Liver (tissue), 8 donors: ENCODE measurements at regions not wholly inside any gene's neighbourhood (a gene's known extent, or its start where the extent isn't known, plus 50 kb on each side); places are given as distances from the start of the nearest gene placed in this dataset.
A peak's percentile ranks its signal among the peaks of the same experiment; 100 is the strongest.

Experiments
- DNase-seq: peaks from one replicate; pipeline ENCODE4 v3.0.0-alpha.2; 2017; ENCODE audit warnings: low spot score
- H3K27ac ChIP-seq, 2 donors: one replicate each; pipeline ENCODE4 v1.7.0; 2013; ENCODE audit warnings: inconsistent platforms in 2 of 2, low read length in 2 of 2, control low read depth in 1 of 2, low read depth in 1 of 2, mild to moderate bottlenecking in 1 of 2
- H3K27me3 ChIP-seq, 4 donors: one replicate each; pipeline versions ENCODE4 v1.6.1 to v1.7.0; 2013; ENCODE audit warnings: low read length in 3 of 4, inconsistent platforms in 1 of 4, mild to moderate bottlenecking in 1 of 4, moderate library complexity in 1 of 4; ENCODE audit not compliant: control insufficient read depth in 4 of 4, insufficient read depth in 4 of 4
- H3K36me3 ChIP-seq, 4 donors: one replicate each; pipeline versions ENCODE4 v1.6.1 to v1.7.0; 2013; ENCODE audit warnings: low read length in 3 of 4, mild to moderate bottlenecking in 3 of 4, low read depth in 1 of 4, moderate library complexity in 1 of 4; ENCODE audit not compliant: control insufficient read depth in 4 of 4, insufficient read depth in 3 of 4
- H3K4me1 ChIP-seq, 4 donors: one replicate each; pipeline versions ENCODE4 v1.6.1 to v1.7.0; 2013; ENCODE audit warnings: low read length in 3 of 4, mild to moderate bottlenecking in 3 of 4, moderate library complexity in 1 of 4; ENCODE audit not compliant: control insufficient read depth in 4 of 4, insufficient read depth in 4 of 4
- H3K4me3 ChIP-seq, 3 donors: one replicate each; pipeline versions ENCODE4 v1.6.1 to v1.7.0; 2013; ENCODE audit warnings: low read length in 3 of 3, control low read depth in 1 of 3, low read depth in 1 of 3, mild to moderate bottlenecking in 1 of 3
- H3K9ac ChIP-seq, 2 donors: one replicate each; pipeline ENCODE4 v1.7.0; 2013; ENCODE audit warnings: low read length in 2 of 2, mild to moderate bottlenecking in 2 of 2, moderate library complexity in 2 of 2, control low read depth in 1 of 2, low read depth in 1 of 2
- H3K9me3 ChIP-seq, 4 donors: one replicate each; pipeline versions ENCODE4 v1.6.1 to v1.7.0; 2013; ENCODE audit warnings: low read length in 3 of 4; ENCODE audit not compliant: control insufficient read depth in 4 of 4
- FOXA2 ChIP-seq: IDR thresholded peaks from 2 replicates; pipeline ENCODE4 v1.6.1; 2016; ENCODE audit warnings: antibody characterized with exemption
- HNF4A ChIP-seq, 2 donors: conservative IDR thresholded peaks; 2 replicates each; pipeline ENCODE4 v1.6.1; 2016; ENCODE audit warnings: antibody characterized with exemption in 2 of 2, mild to moderate bottlenecking in 2 of 2
- HNF4G ChIP-seq: IDR thresholded peaks from 2 replicates; pipeline ENCODE4 v1.6.1; 2016; ENCODE audit warnings: antibody characterized with exemption
- NR2F2 ChIP-seq: IDR thresholded peaks from 2 replicates; pipeline ENCODE4 v1.6.1; 2016; ENCODE audit warnings: antibody characterized with exemption
- RAD21 ChIP-seq, 2 donors: IDR thresholded peaks; 2 replicates each; pipeline ENCODE4 v1.6.1; 2016; ENCODE audit warnings: antibody characterized with exemption in 2 of 2, mild to moderate bottlenecking in 2 of 2
- RXRA ChIP-seq, 2 donors: IDR thresholded peaks; 2 replicates each; pipeline ENCODE4 v1.6.1; 2017 to 2018; ENCODE audit warnings: antibody characterized with exemption in 2 of 2, mild to moderate bottlenecking in 1 of 2
- SP1 ChIP-seq: IDR thresholded peaks from 2 replicates; pipeline ENCODE4 v1.6.1; 2018; ENCODE audit warnings: antibody characterized with exemption, mild to moderate bottlenecking
- YY1 ChIP-seq: IDR thresholded peaks from 2 replicates; pipeline ENCODE4 v1.6.1; 2016; ENCODE audit warnings: antibody characterized with exemption, mild to moderate bottlenecking
- WGBS: extraction: QIAGEN DNeasy Blood & Tissue Kit; methylation state at CpG from one replicate; pipeline ENCODE4 v1.1.7; 2013; 5-methylcytosine and 5-hydroxymethylcytosine counted together
- TF ChIP-seq, protein P1 (sequence below): IDR thresholded peaks from 2 replicates; pipeline ENCODE4 v1.6.1; 2016; ENCODE audit warnings: antibody characterized with exemption, mild to moderate bottlenecking
- TF ChIP-seq, protein P2 (sequence below): IDR thresholded peaks from 2 replicates; pipeline ENCODE4 v1.6.1; 2016; ENCODE audit warnings: antibody characterized with exemption
- TF ChIP-seq, protein P3 (sequence below): IDR thresholded peaks from 2 replicates; pipeline ENCODE4 v1.6.1; 2016; ENCODE audit warnings: antibody characterized with exemption
- TF ChIP-seq, protein P4 (sequence below): fragments of 150-350 bp; IDR thresholded peaks from 2 replicates; pipeline ENCODE4 v1.5.1; 2017; ENCODE audit warnings: improper control_type of control experiment, low read depth, low read length; ENCODE audit not compliant: missing input control
- TF ChIP-seq, protein P5 (sequence below): IDR thresholded peaks from 2 replicates; pipeline ENCODE4 v1.6.1; 2016; ENCODE audit warnings: antibody characterized with exemption
- donor health status: healthy.
- donor health status: healthy.
- donor health status: healthy.
- donor health status: healthy.
- donor health status: healthy.

DNA sequence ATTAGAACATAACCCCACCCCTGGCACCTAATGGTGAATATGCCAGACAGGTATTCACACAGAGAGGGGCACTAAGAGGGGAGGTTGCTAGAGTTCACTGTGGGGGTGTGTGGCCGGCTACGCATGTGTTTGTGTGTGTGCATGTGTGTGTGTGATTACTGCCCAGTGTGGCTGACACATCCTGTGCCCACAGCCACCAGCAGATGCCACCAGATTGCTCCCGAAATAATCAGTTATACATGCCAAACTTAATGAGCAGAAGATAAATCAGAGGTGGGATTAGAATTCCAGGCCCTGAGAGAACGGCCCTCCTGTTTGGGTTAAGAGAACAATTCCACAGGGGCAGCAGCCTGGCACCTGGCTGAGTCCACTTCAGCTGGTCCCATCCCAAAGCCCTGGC is 91.8 kb upstream of the TBCA start:
- TF ChIP-seq RAD21 (IDR thresholded peaks at IDR 0.05) = no peak
- TF ChIP-seq NR2F2 = no peak
- no peak for TF ChIP-seq FOXA2
- TF ChIP-seq, protein P1, sequence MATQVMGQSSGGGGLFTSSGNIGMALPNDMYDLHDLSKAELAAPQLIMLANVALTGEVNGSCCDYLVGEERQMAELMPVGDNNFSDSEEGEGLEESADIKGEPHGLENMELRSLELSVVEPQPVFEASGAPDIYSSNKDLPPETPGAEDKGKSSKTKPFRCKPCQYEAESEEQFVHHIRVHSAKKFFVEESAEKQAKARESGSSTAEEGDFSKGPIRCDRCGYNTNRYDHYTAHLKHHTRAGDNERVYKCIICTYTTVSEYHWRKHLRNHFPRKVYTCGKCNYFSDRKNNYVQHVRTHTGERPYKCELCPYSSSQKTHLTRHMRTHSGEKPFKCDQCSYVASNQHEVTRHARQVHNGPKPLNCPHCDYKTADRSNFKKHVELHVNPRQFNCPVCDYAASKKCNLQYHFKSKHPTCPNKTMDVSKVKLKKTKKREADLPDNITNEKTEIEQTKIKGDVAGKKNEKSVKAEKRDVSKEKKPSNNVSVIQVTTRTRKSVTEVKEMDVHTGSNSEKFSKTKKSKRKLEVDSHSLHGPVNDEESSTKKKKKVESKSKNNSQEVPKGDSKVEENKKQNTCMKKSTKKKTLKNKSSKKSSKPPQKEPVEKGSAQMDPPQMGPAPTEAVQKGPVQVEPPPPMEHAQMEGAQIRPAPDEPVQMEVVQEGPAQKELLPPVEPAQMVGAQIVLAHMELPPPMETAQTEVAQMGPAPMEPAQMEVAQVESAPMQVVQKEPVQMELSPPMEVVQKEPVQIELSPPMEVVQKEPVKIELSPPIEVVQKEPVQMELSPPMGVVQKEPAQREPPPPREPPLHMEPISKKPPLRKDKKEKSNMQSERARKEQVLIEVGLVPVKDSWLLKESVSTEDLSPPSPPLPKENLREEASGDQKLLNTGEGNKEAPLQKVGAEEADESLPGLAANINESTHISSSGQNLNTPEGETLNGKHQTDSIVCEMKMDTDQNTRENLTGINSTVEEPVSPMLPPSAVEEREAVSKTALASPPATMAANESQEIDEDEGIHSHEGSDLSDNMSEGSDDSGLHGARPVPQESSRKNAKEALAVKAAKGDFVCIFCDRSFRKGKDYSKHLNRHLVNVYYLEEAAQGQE = no peak
- TF ChIP-seq, protein P2, sequence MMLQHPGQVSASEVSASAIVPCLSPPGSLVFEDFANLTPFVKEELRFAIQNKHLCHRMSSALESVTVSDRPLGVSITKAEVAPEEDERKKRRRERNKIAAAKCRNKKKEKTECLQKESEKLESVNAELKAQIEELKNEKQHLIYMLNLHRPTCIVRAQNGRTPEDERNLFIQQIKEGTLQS = no peak

DNA sequence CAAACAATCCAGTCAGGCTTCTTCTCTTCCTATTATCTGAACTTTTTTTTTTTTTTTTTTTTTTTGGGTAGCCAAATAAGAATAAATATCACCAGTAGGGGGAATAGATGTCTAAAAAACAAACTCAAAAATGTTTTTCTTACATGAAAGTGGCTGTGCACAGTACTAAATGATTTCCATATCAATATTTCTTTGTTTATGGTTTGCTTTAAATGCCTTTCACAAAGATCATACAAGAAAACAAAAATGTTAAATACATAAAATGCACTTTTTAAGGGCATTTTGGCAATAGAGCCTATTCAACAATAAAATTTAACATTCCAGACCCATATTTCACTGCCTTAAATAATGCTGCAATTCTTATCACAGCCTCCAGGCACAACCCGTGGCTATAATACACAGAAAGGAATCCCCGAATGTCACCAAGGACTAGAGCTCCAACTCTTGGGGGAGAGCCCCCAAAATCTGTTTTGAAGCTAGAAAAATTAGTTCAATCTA is 91.1 kb upstream of the TBCA start:
- Histone ChIP-seq H3K4me3 (no peak overlapping the region), H3K9ac (no peak overlapping the region), H3K9me3 (no peaks in the 10 kb centered on the region), H3K4me1 (no peaks in the 10 kb centered on the region), H3K27ac (no peak overlapping the region), H3K36me3 (no peaks in the 10 kb centered on the region), H3K27me3 (no peaks in the 10 kb centered on the region)
- DNase-seq = no peak
- TF ChIP-seq, protein P3, sequence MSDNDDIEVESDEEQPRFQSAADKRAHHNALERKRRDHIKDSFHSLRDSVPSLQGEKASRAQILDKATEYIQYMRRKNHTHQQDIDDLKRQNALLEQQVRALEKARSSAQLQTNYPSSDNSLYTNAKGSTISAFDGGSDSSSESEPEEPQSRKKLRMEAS = no peak
- no peak for TF ChIP-seq RXRA (IDR thresholded peaks at IDR 0.05)
- no peak for TF ChIP-seq HNF4G
- TF ChIP-seq, protein P2 = no peak
- TF ChIP-seq, protein P4, sequence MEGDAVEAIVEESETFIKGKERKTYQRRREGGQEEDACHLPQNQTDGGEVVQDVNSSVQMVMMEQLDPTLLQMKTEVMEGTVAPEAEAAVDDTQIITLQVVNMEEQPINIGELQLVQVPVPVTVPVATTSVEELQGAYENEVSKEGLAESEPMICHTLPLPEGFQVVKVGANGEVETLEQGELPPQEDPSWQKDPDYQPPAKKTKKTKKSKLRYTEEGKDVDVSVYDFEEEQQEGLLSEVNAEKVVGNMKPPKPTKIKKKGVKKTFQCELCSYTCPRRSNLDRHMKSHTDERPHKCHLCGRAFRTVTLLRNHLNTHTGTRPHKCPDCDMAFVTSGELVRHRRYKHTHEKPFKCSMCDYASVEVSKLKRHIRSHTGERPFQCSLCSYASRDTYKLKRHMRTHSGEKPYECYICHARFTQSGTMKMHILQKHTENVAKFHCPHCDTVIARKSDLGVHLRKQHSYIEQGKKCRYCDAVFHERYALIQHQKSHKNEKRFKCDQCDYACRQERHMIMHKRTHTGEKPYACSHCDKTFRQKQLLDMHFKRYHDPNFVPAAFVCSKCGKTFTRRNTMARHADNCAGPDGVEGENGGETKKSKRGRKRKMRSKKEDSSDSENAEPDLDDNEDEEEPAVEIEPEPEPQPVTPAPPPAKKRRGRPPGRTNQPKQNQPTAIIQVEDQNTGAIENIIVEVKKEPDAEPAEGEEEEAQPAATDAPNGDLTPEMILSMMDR = peak; percentile 14
- TF ChIP-seq, protein P5, sequence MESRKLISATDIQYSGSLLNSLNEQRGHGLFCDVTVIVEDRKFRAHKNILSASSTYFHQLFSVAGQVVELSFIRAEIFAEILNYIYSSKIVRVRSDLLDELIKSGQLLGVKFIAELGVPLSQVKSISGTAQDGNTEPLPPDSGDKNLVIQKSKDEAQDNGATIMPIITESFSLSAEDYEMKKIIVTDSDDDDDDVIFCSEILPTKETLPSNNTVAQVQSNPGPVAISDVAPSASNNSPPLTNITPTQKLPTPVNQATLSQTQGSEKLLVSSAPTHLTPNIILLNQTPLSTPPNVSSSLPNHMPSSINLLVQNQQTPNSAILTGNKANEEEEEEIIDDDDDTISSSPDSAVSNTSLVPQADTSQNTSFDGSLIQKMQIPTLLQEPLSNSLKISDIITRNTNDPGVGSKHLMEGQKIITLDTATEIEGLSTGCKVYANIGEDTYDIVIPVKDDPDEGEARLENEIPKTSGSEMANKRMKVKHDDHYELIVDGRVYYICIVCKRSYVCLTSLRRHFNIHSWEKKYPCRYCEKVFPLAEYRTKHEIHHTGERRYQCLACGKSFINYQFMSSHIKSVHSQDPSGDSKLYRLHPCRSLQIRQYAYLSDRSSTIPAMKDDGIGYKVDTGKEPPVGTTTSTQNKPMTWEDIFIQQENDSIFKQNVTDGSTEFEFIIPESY = no peak
- no peak for TF ChIP-seq FOXA2
- peak; percentile 13 to 21 for TF ChIP-seq RAD21 (IDR thresholded peaks at IDR 0.05)
- TF ChIP-seq, protein P1 = no peak
- no peak for TF ChIP-seq HNF4A (conservative IDR thresholded peaks at IDR 0.05)
- no peak for TF ChIP-seq YY1
- TF ChIP-seq SP1 = no peak
- 67% methylated on average over 2 of the region's 2 CpGs for WGBS

More for the DNA sequence above, 91.8 kb upstream of the TBCA start:
- Histone ChIP-seq H3K4me1 (no peaks in the 10 kb centered on the region), H3K4me3 (no peak overlapping the region), H3K9me3 (no peaks in the 10 kb centered on the region), H3K36me3 (no peaks in the 10 kb centered on the region), H3K27me3 (no peaks in the 10 kb centered on the region), H3K9ac (no peak overlapping the region), H3K27ac (no peak overlapping the region)
- DNase-seq = no peak
- WGBS = 85% methylated on average over 4 of the region's 4 CpGs
